ENCODE measurements at regions not wholly inside any gene's neighbourhood (a gene's known extent, or its start where the extent isn't known, plus 50 kb on each side); places are given as distances from the start of the nearest gene placed in this dataset.
A peak's percentile ranks its signal among the peaks of the same experiment; 100 is the strongest.

- no peak for TF ChIP-seq ZNF462 (CRISPR knock-in tag; IDR thresholded peaks at IDR 0.05)
- no peak for TF ChIP-seq ZNF114 (CRISPR knock-in tag; IDR thresholded peaks at IDR 0.05)
Observed at GRCh38 chr14:87115234-87115633, 877.7 kb downstream of the GALC start (continued).

- H3K4me1 Mint-ChIP-seq, result peaks cover 22% of the 10 kb centered on the region; the same call in 2 of the 3 replicates
- Histone ChIP-seq H3K27ac (ENCODE audit: low read depth) (no peak overlapping the region), H3K4me3 (no peak overlapping the region), H3K27me3 (ENCODE audit: insufficient read depth) (no peaks in the 10 kb centered on the region), H3K4me1 (ENCODE audit: insufficient read depth) (peaks cover 21% of the 10 kb centered on the region), H3K4me2 (no peak overlapping the region; the same call in 1 of the 2 replicates), H4K20me1 (replicated peaks; ENCODE audit: insufficient read depth) (no peaks in the 10 kb centered on the region), H3K79me2 (replicated peaks; ENCODE audit: insufficient read depth) (no peaks in the 10 kb centered on the region), H3F3A (replicated peaks; ENCODE audit: low read depth) (no peaks in the 10 kb centered on the region), H2AFZ (no peak overlapping the region), H3K36me3 (ENCODE audit: insufficient read depth) (no peaks in the 10 kb centered on the region), H3K9me2 (ENCODE audit: insufficient read depth) (0 out of 2 replicates have a peak, but pooled peaks cover 3% of the 10 kb centered on the region)
- ATAC-seq (no peak), DNase-seq (ENCODE audit: low spot score) (peak; percentile 58)
- H3K27ac Mint-ChIP-seq, result no peak overlapping the region
- no peaks in the 10 kb centered on the region for H3K27me3 Mint-ChIP-seq (ENCODE audit: insufficient read depth, low read depth, poor library complexity)
- no peaks in the 10 kb centered on the region for H3K36me3 Mint-ChIP-seq (ENCODE audit: low read depth)
- TF ChIP-seq CTCF (conservative IDR thresholded peaks at IDR 0.05; ENCODE audit: low read depth in 2 of 2) (peak; percentile 33 to 62; a peak in 3 of 4 replicates), ZNF331 (CRISPR knock-in tag; IDR thresholded peaks at IDR 0.05; ENCODE audit: low read depth) (no peak)
- no peaks in the 10 kb centered on the region for H3K9me3 Mint-ChIP-seq
- no peak overlapping the region for H3K4me3 Mint-ChIP-seq
Observed at GRCh38 chr14:87113286-87113685, 879.7 kb downstream of the GALC start.

All from GM23338 (cell line).